SHP77 treated with DMSO at 0.1 percent for 48 hours (cell line): ENCODE measurements at regions not wholly inside any gene's neighbourhood (a gene's known extent, or its start where the extent isn't known, plus 50 kb on each side); places are given as distances from the start of the nearest gene placed in this dataset.

ENCODE experiments used
- DNase-seq: peaks from one replicate; lab custom pipeline; 2025; lab: John Stamatoyannopoulos, UW

DNA sequence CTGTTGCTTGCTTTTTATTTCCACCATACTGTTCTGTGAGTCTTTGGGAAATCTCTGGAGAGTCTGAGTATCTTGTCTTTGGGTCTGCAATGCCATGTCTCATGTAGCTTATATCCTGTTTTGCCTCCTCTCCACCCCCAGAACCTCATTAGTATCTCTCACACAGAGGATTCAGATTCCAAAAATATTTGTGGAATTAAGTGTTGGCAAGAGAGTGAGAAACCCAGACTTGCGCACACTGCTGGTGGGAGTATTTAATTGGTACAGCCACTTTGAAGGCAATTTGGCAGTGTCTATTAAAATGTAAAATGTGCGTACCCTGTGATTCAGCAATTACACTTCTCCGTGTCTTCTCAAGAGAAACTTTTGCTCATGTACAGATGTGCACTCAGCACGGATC is 68.6 kb downstream of the ZNF621 start:
- DNase-seq, result no peak

DNA sequence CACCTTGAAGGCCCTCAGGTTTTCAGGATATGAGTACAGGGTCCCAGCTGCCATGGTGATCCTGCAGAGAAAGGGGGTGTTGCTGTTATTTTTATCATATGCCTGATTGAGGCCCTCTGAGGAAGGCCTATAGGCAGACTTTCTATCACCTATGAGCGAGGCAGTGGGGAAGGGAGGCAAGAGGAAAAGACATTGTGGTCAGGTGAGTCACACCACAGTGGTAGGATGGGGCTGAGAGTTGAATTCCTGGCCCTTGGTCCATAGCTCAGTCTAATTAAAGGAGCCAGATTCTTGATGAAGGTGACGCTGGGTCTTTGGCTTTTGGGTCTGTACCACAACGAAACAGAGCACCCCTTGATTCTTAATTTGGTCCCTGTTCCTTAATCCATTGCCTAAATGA is 72.7 kb downstream of the ZNF621 start:
- no peak for DNase-seq

GRCh38 chr3:40598338-40598737 is 73.6 kb downstream of the ZNF621 start:
- no peak for DNase-seq

GRCh38 chr3:40598962-40599361 is 74.2 kb downstream of the ZNF621 start:
- DNase-seq, result no peak

DNA sequence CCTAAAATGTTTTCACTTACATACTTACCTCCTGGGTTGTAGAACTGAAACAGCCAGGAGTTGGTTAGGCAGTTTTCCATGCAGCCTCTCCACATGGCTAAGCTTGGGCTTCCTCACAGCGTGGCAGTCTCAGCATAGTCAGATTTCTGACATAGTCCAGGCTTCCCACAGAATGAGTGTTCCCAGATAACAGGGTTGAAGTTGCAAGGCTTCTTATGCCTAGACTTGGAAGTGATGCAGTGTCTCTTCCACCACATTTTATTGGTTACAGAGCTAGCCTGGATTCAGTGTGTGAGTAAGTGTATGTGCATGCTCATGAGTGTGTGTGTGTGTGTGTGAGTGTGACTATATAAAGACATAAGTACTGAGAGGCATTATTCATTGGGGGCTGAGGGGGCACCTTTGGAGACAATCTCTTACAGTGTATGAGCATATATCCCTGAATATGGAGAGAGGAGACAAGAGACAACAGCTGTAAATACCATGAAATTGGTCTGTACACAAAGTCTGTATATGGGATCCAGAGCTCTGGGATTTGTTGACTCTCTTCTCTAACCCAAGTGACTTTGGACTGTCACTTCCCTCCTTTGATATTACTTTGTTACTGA is 78.1 kb downstream of the ZNF621 start:
- no peak for DNase-seq

DNA sequence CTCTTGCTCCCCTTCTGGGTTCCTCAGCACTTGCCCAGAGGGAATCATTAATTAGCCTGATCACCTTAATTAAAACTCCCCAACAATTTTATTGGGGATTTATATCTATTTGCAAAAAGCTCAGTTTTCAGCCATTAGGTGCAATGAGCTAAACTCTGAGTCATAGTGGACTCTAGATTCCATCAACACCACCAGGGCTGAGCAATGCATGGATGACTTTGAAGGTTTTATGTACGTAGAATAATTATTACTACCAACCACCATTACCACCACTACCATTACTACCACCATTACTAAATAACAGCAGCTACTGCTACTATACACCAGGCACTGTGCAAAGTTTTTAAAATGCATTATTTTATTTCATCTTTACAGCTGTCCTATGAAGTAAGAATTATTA is 81.2 kb downstream of the ZNF621 start:
- no peak for DNase-seq

- DNase-seq, result no peak
Measured at GRCh38 chr3:40608091-40608490, 83.3 kb downstream of the ZNF621 start.

GRCh38 chr3:40613306-40613705 is 88.5 kb downstream of the ZNF621 start:
- no peak for DNase-seq

DNA sequence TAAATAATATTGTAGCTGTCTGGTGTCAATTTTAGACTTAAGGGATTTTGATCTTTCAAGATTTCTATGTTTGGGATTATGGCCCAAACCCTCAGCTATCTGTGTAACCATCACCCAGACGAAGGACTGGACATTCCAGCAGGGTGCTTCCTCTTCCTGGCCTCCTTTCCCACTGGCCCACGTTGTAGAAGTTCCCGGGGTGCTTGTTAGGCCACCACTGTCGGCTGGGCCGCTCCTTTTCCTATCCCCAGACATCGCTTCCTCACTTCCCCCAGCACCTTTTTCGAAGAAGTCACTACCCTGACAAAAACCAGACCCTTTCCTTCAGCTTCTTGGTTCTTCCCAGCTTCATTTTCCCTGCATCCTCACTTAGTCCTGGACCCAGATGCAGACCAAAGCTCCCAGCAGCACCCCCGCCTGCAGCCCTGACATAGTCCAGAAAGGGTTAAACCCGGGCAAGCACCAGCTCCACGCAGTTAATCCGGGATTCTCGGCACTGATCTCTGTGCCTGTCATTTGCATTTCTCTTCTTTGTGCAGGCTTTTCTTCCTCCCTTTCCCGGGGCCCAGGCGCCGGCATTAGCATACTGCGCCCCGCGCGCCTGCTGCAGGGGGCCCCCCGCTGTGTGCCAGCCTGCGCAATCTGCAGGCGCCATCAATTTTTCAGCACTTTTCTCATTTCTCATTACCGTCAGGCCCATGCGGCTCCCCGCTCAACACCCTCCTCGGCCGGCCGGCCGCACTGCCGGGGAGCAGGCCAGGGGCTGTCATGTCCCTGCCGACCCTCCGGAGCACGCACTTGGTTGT is 90.6 kb downstream of the ZNF621 start:
- DNase-seq, result no peak

- DNase-seq, result no peak
Measured at GRCh38 chr3:40615918-40616819, 91.4 kb downstream of the ZNF621 start.

- DNase-seq, result no peak
Measured at GRCh38 chr3:40617084-40617483, 92.3 kb downstream of the ZNF621 start.

DNA sequence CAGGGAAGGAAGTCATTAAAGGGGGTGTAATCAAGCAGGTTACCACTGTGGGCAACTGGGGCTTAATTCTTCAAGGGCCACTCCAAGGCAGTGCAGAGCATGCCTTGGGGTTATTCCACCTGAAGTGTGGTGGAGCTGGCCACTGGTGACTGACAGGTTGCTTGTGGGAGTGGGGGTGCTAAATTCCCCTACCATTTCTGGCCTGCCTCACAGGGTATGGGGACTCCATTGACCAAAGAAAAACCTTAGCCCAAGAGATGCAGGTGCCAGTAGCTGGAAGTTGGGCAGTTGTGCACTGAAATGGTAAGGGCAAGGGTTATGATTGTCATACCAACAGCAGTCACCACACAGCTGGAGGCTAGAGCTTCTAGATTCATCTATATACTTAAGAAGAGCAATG is 93.4 kb downstream of the ZNF621 start:
- DNase-seq, result no peak

GRCh38 chr3:40620151-40620550 is 95.4 kb downstream of the ZNF621 start:
- no peak for DNase-seq

DNA sequence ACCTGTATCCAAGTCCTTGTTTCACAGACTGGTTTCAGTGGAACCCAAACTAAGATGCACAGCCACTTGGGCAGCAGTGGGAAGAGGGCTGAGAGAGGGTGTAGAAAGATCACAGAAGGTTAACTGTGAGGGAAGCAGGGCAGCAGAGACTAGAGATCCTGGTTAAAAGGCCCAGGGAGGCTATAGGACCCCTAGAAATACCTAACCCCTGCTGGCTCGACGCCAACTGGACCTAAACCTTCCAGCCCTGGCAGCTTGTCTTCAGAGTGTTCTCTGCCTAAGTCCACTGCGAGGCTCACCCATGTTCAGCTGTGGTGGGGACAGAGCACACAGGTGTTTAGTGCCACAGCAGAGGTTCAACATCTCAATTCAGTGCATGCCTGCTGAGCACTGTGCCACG is 96.5 kb downstream of the ZNF621 start:
- DNase-seq, result no peak

- DNase-seq, result no peak
Measured at GRCh38 chr3:40623567-40623966, 98.8 kb downstream of the ZNF621 start.

- DNase-seq, result no peak
Measured at GRCh38 chr3:40624189-40624769, 99.5 kb downstream of the ZNF621 start.

GRCh38 chr3:40627095-40627494 is 102.3 kb downstream of the ZNF621 start:
- no peak for DNase-seq

- DNase-seq, result no peak
Measured at GRCh38 chr3:40628984-40629383, 104.2 kb downstream of the ZNF621 start.

DNA sequence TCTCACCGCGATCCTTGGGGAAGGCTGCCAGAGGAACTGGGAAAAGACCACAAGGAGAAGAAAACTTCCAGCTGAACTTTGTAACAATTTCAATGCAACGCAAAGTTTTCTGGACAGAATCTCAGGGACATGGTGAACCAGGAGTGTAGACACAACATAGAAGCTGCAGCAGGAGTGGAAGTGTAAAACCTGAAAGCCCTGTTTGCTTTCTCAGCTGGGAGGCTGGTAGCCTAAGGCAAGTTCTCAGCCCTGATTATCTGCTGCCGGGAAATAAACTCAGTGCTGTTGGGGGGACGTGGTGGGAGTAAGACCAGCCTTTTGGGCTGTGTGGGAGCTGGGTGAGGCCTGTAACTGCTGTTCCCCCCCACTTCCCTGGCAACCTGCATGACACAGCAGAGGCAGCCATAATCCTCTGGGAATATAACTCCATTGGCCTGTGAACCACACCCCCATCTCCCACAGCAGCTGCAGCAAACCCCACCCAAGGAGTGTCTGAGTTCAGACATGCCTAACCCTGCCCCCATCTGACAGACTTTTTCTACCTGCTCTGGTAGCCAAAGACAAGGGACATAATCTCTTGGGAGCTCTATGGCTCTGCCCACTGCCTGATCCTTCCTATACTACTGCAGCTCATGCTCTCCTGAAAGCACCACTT is 106.7 kb downstream of the ZNF621 start:
- DNase-seq, result no peak

- DNase-seq, result no peak
Measured at GRCh38 chr3:40637906-40638305, 113.1 kb downstream of the ZNF621 start.

DNA sequence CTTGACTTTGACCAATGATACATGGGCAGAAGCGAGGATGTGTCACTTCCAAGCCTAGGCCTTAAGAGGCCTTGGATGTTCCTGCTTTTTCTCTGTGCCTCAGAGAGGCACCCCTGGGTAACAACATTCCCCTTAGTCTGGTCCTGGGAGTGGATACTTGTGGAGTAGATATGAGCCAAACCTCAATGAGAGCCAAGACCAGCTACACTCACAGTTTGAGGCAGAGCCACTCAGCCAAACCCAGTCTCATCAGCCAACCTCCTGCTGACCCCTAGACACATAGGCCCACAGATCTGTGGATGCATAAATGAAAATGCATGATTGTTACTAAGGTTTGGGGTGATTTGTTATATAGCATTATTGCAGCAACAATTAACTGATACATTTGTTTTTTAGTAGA is 114.2 kb downstream of the ZNF621 start:
- no peak for DNase-seq

DNA sequence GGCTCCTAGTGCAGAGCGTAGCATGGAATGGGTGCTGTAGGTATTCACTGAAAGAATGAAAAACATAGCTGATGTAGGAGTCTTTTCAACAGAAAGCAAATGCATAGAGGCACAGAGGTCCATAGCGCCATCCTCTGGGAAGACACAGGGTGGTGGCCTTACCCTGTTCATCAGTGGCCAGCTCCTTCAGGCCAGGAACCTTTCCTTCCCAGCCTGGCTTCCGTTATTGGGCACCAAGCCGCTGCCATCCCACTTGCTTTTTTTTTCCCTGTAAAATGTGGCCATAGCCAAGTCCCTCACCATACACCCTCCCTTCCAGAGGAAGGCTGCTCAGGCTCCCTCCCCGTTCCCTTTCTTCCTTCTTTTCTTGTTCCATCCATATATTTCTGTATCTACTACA is 118.1 kb downstream of the ZNF621 start:
- no peak for DNase-seq
